Hepatocyte (in vitro differentiated cells): ENCODE measurements at regions not wholly inside any gene's neighbourhood (a gene's known extent, or its start where the extent isn't known, plus 50 kb on each side); places are given as distances from the start of the nearest gene placed in this dataset.

Source experiments
- CTCF ChIP-seq: fragments of 200-600 bp; sonication (generic); IDR thresholded peaks from 2 replicates; pipeline ENCODE4 v1.5.1; 2016; ENCODE audit warnings: antibody characterized with exemption, mild to moderate bottlenecking; ENCODE audit not compliant: poor library complexity
- EZH2 ChIP-seq: fragments of 200-600 bp; sonication (generic); IDR thresholded peaks from 2 replicates; pipeline ENCODE4 v1.6.1; 2016; ENCODE audit warnings: antibody characterized with exemption, mild to moderate bottlenecking, borderline replicate concordance
- EZH2phosphoT487 ChIP-seq: fragments of 200-600 bp; sonication (generic); IDR thresholded peaks from one replicate; pipeline ENCODE4 v1.6.1; 2018; ENCODE audit warnings: antibody characterized with exemption, mild to moderate bottlenecking, low read depth, moderate library complexity; ENCODE audit not compliant: unreplicated experiment, severe bottlenecking

GRCh38 chr4:153113061-153113837, 91.0 kb upstream of the TRIM2 start:
- TF ChIP-seq CTCF (no peak), EZH2 (no peak), EZH2phosphoT487 (no peak)
